Right lobe of liver (tissue), 4 donors: ENCODE measurements at regions not wholly inside any gene's neighbourhood (a gene's known extent, or its start where the extent isn't known, plus 50 kb on each side); places are given as distances from the start of the nearest gene placed in this dataset.

Experiments
- CTCF ChIP-seq, 4 donors: fragments of 200-600 bp in 3 of 4; fragments of 450-650 bp in 1 of 4; IDR thresholded peaks; one replicate each; pipeline versions ENCODE4 v1.5.1 to v1.8.0; 2016 to 2022; ENCODE audit warnings: antibody characterized with exemption in 4 of 4, mild to moderate bottlenecking in 2 of 4
- POLR2A ChIP-seq: fragments of 450-650 bp; IDR thresholded peaks from one replicate; pipeline ENCODE4 v1.6.1; 2017; ENCODE audit warnings: antibody characterized with exemption, mild to moderate bottlenecking
- donor health status: DM: no; HTN: no; CAD: no.
- donor health status: DM: no; HTN: no; CAD: no.
- donor health status: DM: no; HTN: yes; CAD: no.

DNA sequence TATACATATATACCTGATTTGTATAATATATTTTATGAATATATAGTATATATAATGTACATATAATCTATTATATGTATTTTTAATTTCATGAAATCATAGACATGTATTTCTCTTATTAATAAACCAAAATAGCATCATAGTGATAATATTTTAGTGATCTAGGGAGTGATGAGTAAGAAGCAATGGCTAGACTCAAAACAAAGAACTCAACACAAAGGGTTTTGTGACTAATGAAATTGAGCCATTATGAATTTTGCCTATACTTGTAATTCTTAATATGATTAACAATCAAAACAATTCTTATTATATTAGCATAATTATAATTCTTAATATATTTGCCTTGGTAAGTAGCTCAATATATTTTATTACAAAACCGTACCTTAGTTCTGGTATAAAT is 1614.1 kb upstream of the TMEFF2 start:
- no peak for TF ChIP-seq CTCF (IDR thresholded peaks at IDR 0.05)
- TF ChIP-seq POLR2A: no peak
